Esophagus squamous epithelium (tissue), 5 donors: ENCODE measurements at regions not wholly inside any gene's neighbourhood (a gene's known extent, or its start where the extent isn't known, plus 50 kb on each side); places are given as distances from the start of the nearest gene placed in this dataset.

Experiments used
- DNase-seq: peaks from one replicate; lab custom pipeline; 2025; lab: John Stamatoyannopoulos, UW
- H3K27ac ChIP-seq, 4 donors: fragments of 200-600 bp; sonication (generic); one replicate each; pipeline ENCODE4 v1.5.1; 2016 to 2019; ENCODE audit warnings: mild to moderate bottlenecking in 1 of 4
- H3K27me3 ChIP-seq, 4 donors: fragments of 200-600 bp; sonication (generic); 1 replicate in 3 of 4; 2 replicates in 1 of 4; pipeline versions ENCODE4 v1.5.1 to v1.6.0; 2017 to 2021; ENCODE audit warnings: antibody characterized with exemption in 1 of 4
- H3K36me3 ChIP-seq, 3 donors: fragments of 200-600 bp; sonication (generic); one replicate each; pipeline ENCODE4 v1.5.1; 2016 to 2019
- H3K4me1 ChIP-seq, 3 donors: fragments of 200-600 bp; sonication (generic); one replicate each; pipeline ENCODE4 v1.5.1; 2017 to 2019
- H3K4me3 ChIP-seq, 4 donors: fragments of 200-600 bp; sonication (generic); 1 replicate in 3 of 4; 2 replicates in 1 of 4; pipeline ENCODE4 v1.5.1; 2016 to 2019; ENCODE audit warnings: mild to moderate bottlenecking in 2 of 4, moderate library complexity in 1 of 4
- H3K9me3 ChIP-seq, 3 donors: fragments of 200-600 bp; sonication (generic); one replicate each; pipeline ENCODE4 v1.5.1; 2016 to 2019
- POLR2A ChIP-seq, 4 donors: fragments of 450-650 bp; IDR thresholded peaks; one replicate each; pipeline ENCODE4 v1.6.1; 2017; ENCODE audit warnings: antibody characterized with exemption in 4 of 4, mild to moderate bottlenecking in 4 of 4, moderate library complexity in 3 of 4
- WGBS, 2 donors: methylation state at CpG; one replicate each; pipeline ENCODE4 v1.1.5; 2018; 5-methylcytosine and 5-hydroxymethylcytosine counted together
- intact Hi-C: fragments of 100-400 bp; cut with DNase I; formaldehyde crosslinking; loops from one replicate; pipeline ENCODE4 v1.15.0; 2022
- TF ChIP-seq, protein P1 (sequence below), 6 experiments: fragments of 450-650 bp in 4 of 6; fragments of 200-600 bp in 2 of 6; sonication (generic) in 2 of 6; IDR thresholded peaks; one replicate each; pipeline ENCODE4 v1.5.1; 2016 to 2019; ENCODE audit warnings: antibody characterized with exemption in 6 of 6, mild to moderate bottlenecking in 4 of 6, moderate library complexity in 4 of 6
- donor health status: DM: yes; HTN: yes; CAD: no.

DNA sequence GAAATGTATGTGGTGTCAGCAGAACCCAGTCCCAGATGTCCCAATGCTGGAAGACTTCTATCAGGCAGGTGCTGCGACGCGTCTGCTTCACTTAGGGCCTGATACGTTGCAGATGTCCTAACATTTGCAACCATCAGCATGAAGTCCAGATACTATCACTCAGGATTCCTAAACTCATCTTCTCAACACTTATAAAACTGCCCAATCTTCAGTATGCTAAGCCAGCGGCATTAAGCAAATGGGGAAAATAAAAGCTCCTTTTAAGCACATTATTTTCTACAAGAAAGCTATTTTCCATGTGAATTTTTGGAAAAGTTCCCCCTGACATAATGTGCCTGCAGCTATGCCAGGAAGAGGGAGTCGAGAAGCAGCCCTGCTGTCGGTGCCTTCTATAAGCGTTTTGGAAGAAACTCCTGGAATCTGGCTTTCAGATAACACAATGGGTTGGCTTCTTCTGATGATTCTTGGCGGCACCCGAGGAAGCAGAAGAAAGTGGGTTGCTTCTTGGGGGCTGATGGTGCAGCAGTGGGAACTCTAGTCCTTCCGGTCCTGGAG is 60.7 kb upstream of the ITGA6 start:
- TF ChIP-seq, protein P1, sequence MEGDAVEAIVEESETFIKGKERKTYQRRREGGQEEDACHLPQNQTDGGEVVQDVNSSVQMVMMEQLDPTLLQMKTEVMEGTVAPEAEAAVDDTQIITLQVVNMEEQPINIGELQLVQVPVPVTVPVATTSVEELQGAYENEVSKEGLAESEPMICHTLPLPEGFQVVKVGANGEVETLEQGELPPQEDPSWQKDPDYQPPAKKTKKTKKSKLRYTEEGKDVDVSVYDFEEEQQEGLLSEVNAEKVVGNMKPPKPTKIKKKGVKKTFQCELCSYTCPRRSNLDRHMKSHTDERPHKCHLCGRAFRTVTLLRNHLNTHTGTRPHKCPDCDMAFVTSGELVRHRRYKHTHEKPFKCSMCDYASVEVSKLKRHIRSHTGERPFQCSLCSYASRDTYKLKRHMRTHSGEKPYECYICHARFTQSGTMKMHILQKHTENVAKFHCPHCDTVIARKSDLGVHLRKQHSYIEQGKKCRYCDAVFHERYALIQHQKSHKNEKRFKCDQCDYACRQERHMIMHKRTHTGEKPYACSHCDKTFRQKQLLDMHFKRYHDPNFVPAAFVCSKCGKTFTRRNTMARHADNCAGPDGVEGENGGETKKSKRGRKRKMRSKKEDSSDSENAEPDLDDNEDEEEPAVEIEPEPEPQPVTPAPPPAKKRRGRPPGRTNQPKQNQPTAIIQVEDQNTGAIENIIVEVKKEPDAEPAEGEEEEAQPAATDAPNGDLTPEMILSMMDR (IDR thresholded peaks at IDR 0.05): no peak
- no peak for TF ChIP-seq POLR2A (IDR thresholded peaks at IDR 0.05)
- Histone ChIP-seq H3K27ac (no peak overlapping the region), H3K27me3 (peaks cover 0 to 3% (median 0%) of the 10 kb centered on the region in 4 donors), H3K36me3 (no peaks in the 10 kb centered on the region), H3K4me3 (no peak overlapping the region), H3K4me1 (no peaks in the 10 kb centered on the region), H3K9me3 (peaks cover 0 to 25% (median 4%) of the 10 kb centered on the region in 3 donors)
- intact Hi-C loops: no loop called here
- DNase-seq: no peak
- WGBS, 2 donors: 62 to 88% methylated on average over 11 of the region's 11 CpGs

DNA sequence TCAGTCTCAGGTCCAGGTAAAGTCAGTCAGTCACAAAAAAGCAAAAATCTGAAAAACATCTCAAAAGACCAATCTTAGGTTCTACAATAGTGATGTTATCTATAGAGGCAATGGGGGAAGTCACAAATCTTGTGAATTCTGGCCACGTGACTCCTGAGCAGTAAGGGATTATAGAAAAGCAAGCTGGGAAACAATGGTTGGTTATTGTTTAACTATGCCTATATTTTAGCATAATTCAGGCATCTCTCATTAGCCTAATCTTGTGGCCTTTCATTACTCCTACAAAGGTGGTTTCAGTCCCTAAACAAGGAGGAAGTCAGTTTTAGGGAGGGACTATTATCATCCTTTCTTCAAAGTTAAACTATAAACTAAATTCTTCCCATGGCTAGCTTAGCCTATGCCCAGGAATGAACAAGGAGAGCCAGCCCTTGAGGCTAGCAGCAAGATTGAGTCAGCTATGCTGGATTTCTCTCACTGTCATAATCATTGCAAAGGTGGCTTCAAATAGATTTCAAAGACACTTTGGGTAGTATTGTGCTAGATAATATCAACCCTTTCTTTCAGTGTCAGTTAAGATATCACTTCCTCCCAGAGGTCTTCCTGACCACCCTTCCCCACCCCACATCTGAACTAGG is 56.4 kb upstream of the ITGA6 start:
- no peak for TF ChIP-seq POLR2A (IDR thresholded peaks at IDR 0.05)
- TF ChIP-seq, protein P1 (IDR thresholded peaks at IDR 0.05): no peak
- no peak for DNase-seq
- WGBS, 2 donors: 53 to 81% methylated on average over 1 of the region's 1 CpG

DNA sequence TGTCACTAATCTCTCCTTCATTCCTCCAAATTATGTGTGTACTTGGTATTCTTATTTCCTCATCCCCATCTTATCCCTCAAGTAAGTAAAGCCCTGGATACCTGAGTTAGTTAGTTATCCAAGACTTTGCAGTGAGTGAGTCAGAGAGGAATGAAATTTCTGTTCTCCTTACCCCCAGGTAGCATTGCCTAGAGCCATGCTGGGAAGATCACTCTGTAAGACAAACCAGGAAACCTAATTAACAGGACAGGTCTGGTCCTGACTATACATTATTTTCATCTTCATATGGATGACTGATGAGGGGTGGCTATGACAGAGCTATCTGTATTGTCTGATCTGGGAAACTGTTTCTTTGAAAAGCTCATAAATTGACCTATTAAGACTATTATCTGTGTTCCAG is 55.0 kb upstream of the ITGA6 start:
- no peaks in the 10 kb centered on the region for H3K36me3 ChIP-seq
- no peak overlapping the region for H3K4me3 ChIP-seq
- DNase-seq: no peak
- H3K4me1 ChIP-seq: peaks cover 0 to 17% (median 5%) of the 10 kb centered on the region in 3 donors
- H3K9me3 ChIP-seq: peaks cover 0 to 25% (median 4%) of the 10 kb centered on the region in 3 donors
- peaks cover 0 to 3% (median 0%) of the 10 kb centered on the region in 4 donors for H3K27me3 ChIP-seq
- TF ChIP-seq POLR2A (IDR thresholded peaks at IDR 0.05): no peak
- TF ChIP-seq, protein P1 (IDR thresholded peaks at IDR 0.05): no peak
- H3K27ac ChIP-seq: no peak overlapping the region
- intact Hi-C loops: no loop called here

More for the DNA sequence above, 56.4 kb upstream of the ITGA6 start:
- intact Hi-C loops: no loop called here
- H3K4me1 ChIP-seq: peaks cover 0 to 17% (median 5%) of the 10 kb centered on the region in 3 donors
- no peak overlapping the region for H3K27ac ChIP-seq
- H3K27me3 ChIP-seq: peaks cover 0 to 3% (median 0%) of the 10 kb centered on the region in 4 donors
- H3K4me3 ChIP-seq: no peak overlapping the region
- peaks cover 0 to 25% (median 4%) of the 10 kb centered on the region in 3 donors for H3K9me3 ChIP-seq
- H3K36me3 ChIP-seq: no peaks in the 10 kb centered on the region

DNA sequence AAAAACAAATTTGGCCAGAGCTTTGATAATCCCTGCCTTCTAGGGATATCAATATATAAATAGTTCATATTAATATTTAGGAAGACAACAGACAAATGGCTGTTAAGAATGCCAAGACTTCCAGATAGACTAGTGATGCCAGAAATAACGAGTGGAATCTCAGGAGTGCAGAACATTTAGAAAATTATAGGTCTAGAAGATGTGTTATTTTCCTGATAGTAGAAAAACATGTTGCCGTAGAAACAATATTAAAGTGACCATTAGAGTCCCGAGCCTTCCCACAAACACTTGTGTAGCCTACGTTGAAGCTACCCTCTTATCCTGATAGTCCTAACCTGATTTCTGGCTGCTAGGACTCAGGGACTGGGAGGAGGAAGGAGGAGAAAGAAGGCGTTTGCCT is 54.3 kb upstream of the ITGA6 start:
- Histone ChIP-seq H3K4me3 (no peak overlapping the region), H3K36me3 (no peaks in the 10 kb centered on the region), H3K27me3 (peaks cover 0 to 3% (median 0%) of the 10 kb centered on the region in 4 donors), H3K4me1 (peaks cover 0 to 17% (median 5%) of the 10 kb centered on the region in 3 donors), H3K9me3 (peaks cover 0 to 25% (median 4%) of the 10 kb centered on the region in 3 donors), H3K27ac (no peak overlapping the region)
- no peak for DNase-seq
- TF ChIP-seq, protein P1 (IDR thresholded peaks at IDR 0.05): no peak
- no peak for TF ChIP-seq POLR2A (IDR thresholded peaks at IDR 0.05)
- intact Hi-C loops: no loop called here
- 47 to 62% methylated on average over 5 of the region's 5 CpGs for WGBS, 2 donors

DNA sequence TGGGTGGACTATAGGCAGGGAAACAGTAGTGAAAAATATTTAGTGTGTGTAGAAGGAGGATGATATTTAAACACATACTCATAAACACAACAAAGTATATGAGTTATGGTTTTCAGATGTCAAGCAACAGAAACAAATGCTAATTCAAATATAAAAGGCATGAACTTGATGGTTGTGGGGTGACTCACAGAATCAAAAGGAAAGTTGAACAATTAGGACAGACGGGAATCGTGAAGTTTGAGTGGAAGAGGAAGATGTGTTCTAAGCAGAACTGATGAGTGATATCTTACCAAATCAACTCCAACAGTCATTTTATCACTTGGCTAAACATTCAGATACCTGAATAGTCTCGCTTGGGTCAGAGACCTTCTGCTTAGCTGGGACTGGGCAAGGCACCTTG is 53.6 kb upstream of the ITGA6 start:
- H3K9me3 ChIP-seq: peaks cover 0 to 18% (median 2%) of the 10 kb centered on the region in 3 donors
- H3K4me1 ChIP-seq: peaks cover 0 to 17% (median 5%) of the 10 kb centered on the region in 3 donors
- TF ChIP-seq, protein P1 (IDR thresholded peaks at IDR 0.05): no peak
- no peak for TF ChIP-seq POLR2A (IDR thresholded peaks at IDR 0.05)
- DNase-seq: no peak
- intact Hi-C loops: no loop called here
- H3K27ac ChIP-seq: no peak overlapping the region
- H3K4me3 ChIP-seq: no peak overlapping the region
- WGBS, 2 donors: 24 to 39% methylated on average over 3 of the region's 3 CpGs
- no peaks in the 10 kb centered on the region for H3K36me3 ChIP-seq
- peaks cover 0 to 3% (median 0%) of the 10 kb centered on the region in 4 donors for H3K27me3 ChIP-seq
